AG09309 (cell line): ENCODE measurements at regions not wholly inside any gene's neighbourhood (a gene's known extent, or its start where the extent isn't known, plus 50 kb on each side); places are given as distances from the start of the nearest gene placed in this dataset.

Experiments used
- DNase-seq: peaks from one replicate; pipeline ENCODE4 v3.0.0-alpha.2; 2010; ENCODE audit warnings: low read depth
- H3K4me3 ChIP-seq: 2 replicates; pipeline ENCODE4 v1.5.1; 2011; ENCODE audit warnings: mild to moderate bottlenecking, low read depth, low read length, moderate library complexity; ENCODE audit not compliant: control insufficient read depth
- TF ChIP-seq, protein P1 (sequence below): IDR thresholded peaks from 2 replicates; pipeline ENCODE4 v1.5.1; 2011; ENCODE audit warnings: mild to moderate bottlenecking, low read depth, low read length, inconsistent platforms; ENCODE audit not compliant: insufficient read depth, control insufficient read depth; ENCODE audit errors: missing control alignments

DNA sequence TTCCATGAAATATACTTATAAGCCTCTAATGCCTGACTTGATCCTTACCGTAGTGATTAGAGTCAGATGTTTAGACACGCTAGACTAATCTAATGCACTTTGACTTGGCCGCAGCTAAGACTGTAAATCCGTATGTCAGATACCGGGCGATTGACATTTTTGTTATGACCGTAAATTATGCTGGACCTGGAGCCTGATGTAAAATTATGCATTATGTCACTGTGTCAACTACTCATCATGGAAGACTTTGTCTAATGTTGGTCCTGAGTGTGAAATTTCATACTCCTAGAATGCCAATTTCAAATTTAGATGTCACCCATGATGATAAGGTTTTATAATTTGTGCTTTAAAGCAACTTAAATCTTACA is 123.6 kb upstream of the LIMCH1 start:
- no peak for DNase-seq
- TF ChIP-seq, protein P1, sequence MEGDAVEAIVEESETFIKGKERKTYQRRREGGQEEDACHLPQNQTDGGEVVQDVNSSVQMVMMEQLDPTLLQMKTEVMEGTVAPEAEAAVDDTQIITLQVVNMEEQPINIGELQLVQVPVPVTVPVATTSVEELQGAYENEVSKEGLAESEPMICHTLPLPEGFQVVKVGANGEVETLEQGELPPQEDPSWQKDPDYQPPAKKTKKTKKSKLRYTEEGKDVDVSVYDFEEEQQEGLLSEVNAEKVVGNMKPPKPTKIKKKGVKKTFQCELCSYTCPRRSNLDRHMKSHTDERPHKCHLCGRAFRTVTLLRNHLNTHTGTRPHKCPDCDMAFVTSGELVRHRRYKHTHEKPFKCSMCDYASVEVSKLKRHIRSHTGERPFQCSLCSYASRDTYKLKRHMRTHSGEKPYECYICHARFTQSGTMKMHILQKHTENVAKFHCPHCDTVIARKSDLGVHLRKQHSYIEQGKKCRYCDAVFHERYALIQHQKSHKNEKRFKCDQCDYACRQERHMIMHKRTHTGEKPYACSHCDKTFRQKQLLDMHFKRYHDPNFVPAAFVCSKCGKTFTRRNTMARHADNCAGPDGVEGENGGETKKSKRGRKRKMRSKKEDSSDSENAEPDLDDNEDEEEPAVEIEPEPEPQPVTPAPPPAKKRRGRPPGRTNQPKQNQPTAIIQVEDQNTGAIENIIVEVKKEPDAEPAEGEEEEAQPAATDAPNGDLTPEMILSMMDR, result no peak
- H3K4me3 ChIP-seq, result no peak overlapping the region

DNA sequence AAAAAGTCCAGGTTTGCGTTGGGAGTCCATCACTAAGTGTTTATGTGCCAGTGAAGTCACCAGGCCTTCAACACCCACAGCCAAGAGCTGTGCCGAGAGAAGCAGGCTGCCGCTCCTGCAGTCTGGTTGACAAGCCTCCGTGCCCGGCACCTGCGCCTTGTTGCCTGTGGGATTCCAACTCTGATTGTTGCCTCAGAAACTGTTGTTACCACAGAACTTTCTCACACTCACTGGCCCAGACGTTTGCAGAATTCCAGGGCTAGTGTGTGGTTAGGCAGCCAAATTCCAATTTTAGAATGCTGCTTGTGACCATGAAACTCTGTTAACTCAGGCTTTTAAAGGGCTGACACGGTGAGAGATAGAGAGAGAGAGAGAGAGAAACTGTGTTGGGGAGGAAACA is 119.5 kb upstream of the LIMCH1 start:
- peak; percentile 82 for DNase-seq
- TF ChIP-seq, protein P1, result no peak

DNA sequence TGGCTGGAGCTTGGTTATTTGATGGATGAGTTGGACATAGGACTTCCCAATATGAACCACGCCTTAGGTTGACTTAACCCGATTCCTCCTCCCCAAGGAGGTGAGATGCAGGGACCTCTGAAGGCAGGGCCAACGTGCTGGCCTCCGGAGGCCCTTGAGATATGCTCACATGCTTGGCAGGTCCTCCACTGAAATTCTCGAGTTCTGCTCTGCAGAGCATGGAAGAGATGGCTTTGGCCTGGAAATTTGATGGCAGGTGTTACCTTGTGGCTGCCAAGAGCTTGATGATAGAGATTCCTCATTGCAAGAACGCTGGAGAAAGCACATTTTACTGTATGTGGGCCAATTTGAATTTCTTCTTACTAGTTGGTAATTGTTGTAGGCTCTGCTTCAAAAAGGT is 117.4 kb upstream of the LIMCH1 start:
- TF ChIP-seq, protein P1, result no peak
- no peak overlapping the region for H3K4me3 ChIP-seq
- DNase-seq, result no peak

More for the DNA sequence above, 119.5 kb upstream of the LIMCH1 start:
- no peak overlapping the region for H3K4me3 ChIP-seq

DNA sequence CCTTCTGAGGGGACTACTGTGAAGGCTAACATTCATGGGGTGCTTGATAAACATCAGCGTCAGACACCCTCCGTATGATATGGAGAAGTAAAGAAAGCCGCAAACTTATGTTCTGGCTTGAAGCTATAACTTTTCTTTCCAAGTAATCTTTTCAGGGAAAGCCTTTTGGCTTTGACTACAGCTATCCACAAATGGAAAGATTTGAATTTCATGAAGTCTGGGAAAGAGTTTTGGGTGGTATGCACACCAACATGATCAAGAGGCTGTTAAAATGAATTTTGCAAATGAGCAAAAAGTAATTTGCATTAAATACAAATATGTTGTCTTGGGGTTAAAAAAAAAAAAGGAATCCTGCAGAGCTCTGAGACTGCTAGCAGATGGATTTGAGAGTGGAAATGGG is 114.8 kb upstream of the LIMCH1 start:
- no peak for DNase-seq
- H3K4me3 ChIP-seq, result no peak overlapping the region
- TF ChIP-seq, protein P1, result no peak

DNA sequence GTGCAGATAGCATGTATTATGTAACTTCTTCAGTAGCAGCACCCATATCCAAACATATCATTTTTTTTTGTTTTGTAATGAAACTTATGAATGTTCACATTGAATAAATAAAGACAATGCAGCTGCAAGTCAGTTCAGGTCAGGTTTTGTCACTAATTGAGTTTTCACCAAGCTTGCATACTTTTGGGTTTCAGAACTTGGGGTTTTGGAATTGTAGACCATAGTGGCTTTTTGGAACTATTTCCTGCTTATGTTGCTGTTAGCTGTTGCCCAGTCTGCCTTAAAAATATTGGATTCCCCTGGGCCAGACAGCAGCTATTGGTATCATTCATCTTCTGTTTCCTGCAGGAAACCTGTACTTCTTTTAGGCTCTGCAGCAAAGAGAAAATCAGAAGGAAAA is 113.4 kb upstream of the LIMCH1 start:
- DNase-seq, result no peak
- H3K4me3 ChIP-seq, result no peak overlapping the region
- TF ChIP-seq, protein P1, result no peak

DNA sequence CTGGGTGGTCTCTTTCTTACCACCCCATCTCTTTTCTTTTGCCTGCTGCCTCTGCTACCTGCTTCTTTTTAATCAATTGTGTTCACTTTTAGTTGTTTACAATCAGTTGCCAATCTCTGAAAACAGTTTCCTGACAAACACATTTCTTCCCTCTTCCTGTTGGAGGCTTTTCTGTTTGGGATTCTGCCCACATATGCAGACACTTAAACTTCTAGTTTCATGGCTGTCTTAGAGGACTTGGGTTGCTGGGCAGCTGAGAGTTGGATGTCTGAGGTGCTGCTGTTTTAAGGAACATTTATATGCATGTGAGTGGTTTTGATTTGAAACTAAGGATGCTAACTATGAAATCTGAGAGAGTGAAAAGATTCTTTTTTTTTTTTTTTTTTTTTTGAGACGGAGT is 112.3 kb upstream of the LIMCH1 start:
- TF ChIP-seq, protein P1, result no peak

DNA sequence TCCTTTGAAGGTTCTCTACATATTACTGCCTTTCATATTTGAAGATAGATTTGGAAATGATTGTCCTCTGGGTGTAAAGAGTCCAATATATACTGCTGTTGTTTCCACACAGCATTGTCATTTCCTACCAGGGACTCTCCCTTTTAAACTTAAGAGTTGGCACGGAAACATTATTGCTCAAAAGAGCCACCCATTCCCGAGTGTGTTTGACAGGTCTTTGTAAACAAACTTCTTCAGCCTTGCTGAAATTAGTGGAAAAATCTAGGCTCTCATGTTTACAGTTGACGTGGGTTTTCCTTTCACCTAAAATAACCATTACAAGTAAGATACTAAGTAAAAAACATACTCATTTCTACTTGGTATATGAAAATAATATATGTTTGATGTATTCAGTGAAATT is 111.4 kb upstream of the LIMCH1 start:
- TF ChIP-seq, protein P1, result no peak
- no peak for DNase-seq
- no peak overlapping the region for H3K4me3 ChIP-seq

More for the DNA sequence above, 112.3 kb upstream of the LIMCH1 start:
- DNase-seq, result no peak
- H3K4me3 ChIP-seq, result no peak overlapping the region
